NCI-H1417 treated with DMSO at 0.1 percent for 48 hours (cell line): ENCODE measurements at regions not wholly inside any gene's neighbourhood (a gene's known extent, or its start where the extent isn't known, plus 50 kb on each side); places are given as distances from the start of the nearest gene placed in this dataset.

Experiments used
- DNase-seq: peaks from one replicate; lab custom pipeline; 2025; lab: John Stamatoyannopoulos, UW

DNA sequence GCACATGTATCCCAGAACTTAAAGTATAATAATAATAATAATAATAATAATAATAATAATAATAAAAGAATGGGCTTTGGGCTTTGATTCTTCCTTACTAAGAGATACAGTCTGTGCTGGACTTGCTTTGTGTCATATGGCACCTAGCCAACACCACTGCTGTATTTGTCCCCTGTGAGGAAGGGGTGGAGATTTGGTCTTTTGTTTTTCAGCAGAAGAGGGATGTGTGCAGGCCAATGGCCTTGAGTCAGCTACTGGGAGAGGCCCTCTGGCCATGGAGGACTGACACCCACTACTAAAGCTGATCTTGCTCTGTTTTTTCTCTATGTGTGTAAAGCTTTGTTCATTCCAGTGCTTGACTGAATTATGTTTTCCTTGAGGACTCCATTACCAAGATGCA is 573.0 kb upstream of the PCDH15 start:
- DNase-seq, result no peak

GRCh38 chr10:55369670-55370420 is 568.8 kb upstream of the PCDH15 start:
- peak; percentile 30 for DNase-seq

- DNase-seq, result no peak
Measured at GRCh38 chr10:55368467-55368866, 567.4 kb upstream of the PCDH15 start.

- no peak for DNase-seq
Measured at GRCh38 chr10:55367555-55367954, 566.5 kb upstream of the PCDH15 start.

- DNase-seq, result no peak
Measured at GRCh38 chr10:55358539-55358938, 557.5 kb upstream of the PCDH15 start.

- no peak for DNase-seq
Measured at GRCh38 chr10:55353414-55353813, 552.4 kb upstream of the PCDH15 start.

GRCh38 chr10:55351431-55351830 is 550.4 kb upstream of the PCDH15 start:
- DNase-seq, result no peak

DNA sequence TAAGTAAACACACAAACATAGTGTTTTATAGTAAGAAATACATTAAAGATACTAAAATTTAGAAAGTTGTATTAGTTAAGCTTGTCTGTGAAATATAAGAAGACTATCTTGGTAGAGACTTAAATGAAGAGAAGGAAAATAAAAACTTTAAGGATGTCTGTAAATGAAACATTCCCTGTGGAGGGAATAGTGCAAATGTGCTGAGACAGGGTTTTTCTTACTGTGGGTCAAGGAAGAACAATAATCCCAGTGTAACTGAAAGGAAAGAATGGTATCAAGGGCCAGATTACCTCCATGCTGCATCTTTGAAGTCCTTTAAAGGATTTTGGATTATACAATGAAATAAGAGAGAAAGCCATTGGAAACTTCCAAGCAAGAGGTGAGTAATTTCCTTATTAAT is 547.5 kb upstream of the PCDH15 start:
- DNase-seq, result no peak

GRCh38 chr10:55330486-55330885 is 529.5 kb upstream of the PCDH15 start:
- no peak for DNase-seq

- no peak for DNase-seq
Measured at GRCh38 chr10:55329796-55330195, 528.8 kb upstream of the PCDH15 start.

DNA sequence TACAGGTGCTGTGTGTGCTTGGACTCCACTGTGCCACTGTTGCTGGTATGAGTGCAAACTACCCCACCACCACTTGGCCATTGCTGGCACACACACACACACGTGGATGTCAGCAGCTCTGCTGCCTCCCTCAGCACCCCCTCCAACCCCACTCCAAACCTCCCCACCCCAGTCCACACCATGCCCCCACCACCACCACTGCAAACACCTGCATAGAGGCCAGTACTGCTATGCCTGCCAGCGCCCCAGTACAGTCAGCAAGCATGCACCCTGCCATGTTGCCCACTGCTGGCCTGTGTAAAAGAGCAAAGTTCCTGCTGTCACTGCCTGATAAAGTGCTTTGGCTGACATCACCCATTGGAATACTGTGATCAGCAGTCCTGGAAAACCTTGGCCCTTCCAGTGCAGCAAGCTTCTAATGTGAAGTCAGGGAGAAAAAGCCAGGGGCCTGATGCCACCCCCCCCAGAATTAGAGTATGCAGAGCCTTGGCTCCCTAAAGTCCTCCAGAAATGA is 519.2 kb upstream of the PCDH15 start:
- no peak for DNase-seq

DNA sequence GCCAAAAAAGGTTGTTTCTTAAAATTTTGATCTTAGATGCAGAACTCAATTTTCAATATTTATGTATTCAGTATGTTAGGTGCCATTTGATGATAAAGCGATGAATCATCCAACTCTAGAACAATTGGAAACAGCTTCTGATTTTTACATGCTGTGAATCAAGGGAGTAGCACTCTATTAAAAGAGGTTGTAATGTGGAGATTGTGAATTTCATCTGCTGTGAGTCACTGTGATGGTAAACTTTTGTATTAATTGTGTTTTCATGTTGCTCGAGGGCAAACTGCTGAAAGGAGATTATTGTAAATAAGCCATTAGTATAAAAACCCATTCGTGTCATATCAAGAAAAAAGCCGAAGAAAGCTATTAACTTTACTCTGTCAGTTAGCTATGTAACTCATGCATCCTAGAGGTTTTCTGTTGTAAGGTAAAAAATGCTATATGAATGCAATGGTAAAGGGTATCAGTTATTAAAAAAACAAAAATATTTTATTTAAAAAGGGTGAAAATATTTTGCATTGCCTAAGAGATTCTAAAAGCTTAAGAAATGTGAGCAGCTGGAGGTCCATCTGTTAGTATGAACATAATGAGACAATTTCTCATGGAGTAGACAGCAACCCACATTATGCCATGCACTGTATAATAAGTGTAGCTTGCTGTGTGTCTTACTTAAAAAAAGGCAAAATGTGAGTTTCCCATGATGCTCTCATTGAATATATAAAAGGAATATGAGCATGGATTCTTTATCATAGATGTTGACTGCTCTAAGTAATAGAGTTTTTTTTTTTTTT is 511.0 kb upstream of the PCDH15 start:
- no peak for DNase-seq

DNA sequence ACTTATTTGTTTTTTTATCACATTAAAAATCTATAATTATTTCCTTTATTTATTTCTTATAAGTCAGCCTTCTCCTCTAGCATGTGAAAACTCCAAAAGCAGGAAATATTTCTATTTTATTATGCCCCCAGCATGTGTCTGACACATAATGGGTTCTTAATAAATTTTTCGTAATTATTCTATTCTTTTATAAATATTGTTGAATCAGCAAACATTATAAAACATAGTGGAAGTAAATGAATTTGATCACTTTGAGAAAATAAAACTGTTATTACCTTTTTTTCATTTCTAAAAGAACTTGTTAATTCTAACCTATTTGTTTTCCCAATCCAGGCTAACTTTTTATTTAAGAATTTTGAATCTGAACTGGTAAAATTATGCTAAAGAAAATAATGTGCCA is 509.1 kb upstream of the PCDH15 start:
- DNase-seq, result no peak

DNA sequence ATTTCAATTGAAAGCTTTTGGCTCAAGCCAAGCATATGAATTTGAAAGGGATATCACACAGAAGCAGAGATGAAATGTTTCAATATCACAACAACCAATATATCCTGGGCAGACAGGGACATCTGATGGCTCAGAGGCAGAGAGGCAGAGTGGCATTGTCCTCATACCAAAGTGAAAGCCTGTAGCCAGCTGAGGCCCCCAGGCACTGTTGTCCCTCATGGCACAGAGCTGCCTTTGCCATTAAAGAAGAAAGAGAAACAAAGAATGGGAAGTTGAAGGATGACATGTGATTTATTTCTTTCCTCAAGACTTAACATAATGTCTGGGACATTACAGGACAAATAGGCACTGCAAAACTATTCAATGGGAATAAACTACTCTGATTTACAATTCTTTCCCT is 504.3 kb upstream of the PCDH15 start:
- no peak for DNase-seq

- DNase-seq, result no peak
Measured at GRCh38 chr10:55287346-55287745, 486.3 kb upstream of the PCDH15 start.

GRCh38 chr10:55283031-55283430 is 482.0 kb upstream of the PCDH15 start:
- DNase-seq, result no peak

DNA sequence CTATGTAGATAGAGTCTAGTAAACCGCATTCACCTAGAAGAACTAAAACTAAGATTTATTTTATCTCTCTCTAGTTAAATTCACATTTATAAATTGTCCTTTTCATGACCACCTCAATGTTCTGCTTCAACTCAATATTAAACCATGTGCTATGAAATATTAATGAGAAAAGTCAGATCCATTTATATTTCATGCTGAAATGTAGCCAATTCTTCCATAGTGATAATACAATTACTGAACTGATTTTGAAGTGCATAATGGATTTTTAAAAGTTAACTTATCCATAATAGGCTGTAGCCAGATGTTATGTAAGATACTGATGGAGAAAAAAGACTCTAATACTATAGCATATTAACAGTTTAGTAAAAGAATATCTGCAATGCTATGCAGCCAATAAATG is 479.7 kb upstream of the PCDH15 start:
- DNase-seq, result no peak

DNA sequence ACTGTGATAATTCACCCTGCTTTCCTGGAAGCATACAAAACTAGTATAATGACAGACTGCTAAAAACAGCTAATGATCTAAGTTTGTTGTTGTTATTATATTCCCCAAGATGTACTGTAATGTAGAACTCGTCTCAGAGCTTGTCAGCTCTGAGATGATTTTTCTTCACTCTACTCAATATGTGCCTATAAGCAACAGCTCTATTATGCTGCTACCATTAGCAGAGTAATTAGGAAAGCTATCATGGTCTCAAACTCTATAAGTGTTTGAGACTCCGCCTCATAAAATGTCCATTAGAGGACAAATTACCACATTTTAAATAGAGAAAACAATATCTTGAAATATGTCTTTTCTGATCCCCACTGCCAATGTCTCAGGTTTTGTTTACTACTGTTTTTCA is 476.5 kb upstream of the PCDH15 start:
- DNase-seq, result no peak

DNA sequence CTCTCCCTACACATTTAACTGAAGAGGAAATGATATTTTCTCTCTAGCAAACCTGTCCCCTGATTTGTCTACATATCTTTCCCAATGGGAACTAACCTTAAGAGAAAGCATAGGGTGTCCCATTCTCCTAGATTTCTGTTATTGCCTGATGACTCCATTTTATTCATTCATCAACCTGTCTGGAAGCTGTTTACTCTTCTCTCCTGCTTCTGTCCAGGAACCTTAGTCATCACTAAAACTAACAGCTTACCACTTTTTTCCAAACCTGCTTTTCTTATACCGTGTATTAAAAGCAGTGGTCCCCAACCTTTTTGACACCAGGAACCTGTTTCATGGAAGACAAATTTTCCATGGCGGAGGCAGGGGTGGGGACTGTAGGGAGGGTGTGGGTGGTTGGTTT is 473.3 kb upstream of the PCDH15 start:
- no peak for DNase-seq

DNA sequence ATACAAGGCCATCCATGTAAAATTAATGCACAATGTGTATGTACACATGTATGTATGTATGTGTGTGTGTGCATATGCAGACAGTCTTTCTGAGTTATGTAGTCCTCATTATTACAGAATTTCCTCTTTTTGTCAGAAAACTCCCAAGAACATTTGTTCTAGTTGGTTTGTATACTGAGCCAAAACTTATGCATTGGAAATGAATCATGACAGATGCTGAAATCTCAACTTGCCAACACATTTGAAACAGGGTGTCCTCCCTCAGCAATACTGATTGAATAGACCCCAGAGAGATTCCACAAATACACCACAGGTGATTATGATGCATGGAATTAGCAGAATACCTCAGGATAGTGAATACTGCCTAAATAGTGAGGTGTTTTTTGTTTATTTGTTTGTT is 472.9 kb upstream of the PCDH15 start:
- DNase-seq, result no peak

DNA sequence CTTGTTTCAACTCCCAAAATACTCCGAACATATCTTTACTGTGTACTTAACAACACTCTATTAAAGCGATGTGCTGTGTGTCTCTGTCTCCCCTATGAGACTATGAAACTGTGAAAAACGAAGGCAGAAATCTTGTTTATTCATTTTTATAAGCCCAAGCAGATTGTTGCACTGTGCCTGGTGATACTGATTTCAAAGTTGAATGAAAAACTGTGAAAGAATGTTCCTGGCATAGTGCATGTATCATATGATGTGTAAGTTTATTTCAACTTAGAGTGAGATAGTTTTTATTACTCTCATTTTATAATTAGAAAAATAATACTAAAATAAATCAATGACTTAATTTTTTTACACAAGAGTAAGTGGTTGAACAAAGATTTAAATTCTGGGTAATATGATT is 471.9 kb upstream of the PCDH15 start:
- DNase-seq, result no peak

DNA sequence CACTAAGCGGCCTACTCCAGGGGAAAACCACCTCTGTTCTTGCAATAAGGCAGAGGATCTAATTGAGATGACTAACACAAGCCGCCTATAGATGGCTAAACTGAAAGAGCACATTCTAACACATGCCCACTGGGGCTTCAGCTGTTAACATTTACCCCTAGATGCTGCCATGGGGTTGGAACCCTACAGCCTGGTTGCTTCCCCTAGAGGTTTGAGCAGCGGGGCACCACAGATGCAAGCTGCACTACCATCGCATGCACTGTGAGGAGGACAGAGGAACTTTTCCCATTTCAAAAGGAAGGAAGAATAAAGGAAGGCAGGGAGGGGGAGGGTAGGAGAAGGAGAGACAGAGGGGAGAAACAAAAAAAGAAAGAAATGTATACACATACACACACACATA is 465.8 kb upstream of the PCDH15 start:
- no peak for DNase-seq

- no peak for DNase-seq
Measured at GRCh38 chr10:55263327-55263726, 462.3 kb upstream of the PCDH15 start.
